Fibroblast of lung (primary cell): ENCODE measurements at regions not wholly inside any gene's neighbourhood (a gene's known extent, or its start where the extent isn't known, plus 50 kb on each side); places are given as distances from the start of the nearest gene placed in this dataset.

Experiments
- DNase-seq, 2 donors: peaks; one replicate each; pipeline versions ENCODE4 v3.0.0 to v3.0.0-alpha.2; 2010; ENCODE audit warnings: low read depth in 2 of 2
- H2AFZ ChIP-seq: 2 replicates; pipeline ENCODE4 v1.5.1; 2012; ENCODE audit warnings: low read length, control low read depth, inconsistent platforms
- H3K27ac ChIP-seq: 2 replicates; pipeline ENCODE4 v1.5.1; 2011; ENCODE audit warnings: low read length, control low read depth; ENCODE audit not compliant: insufficient read depth
- H3K27me3 ChIP-seq: 2 replicates; pipeline ENCODE4 v1.5.1; 2011; ENCODE audit warnings: mild to moderate bottlenecking, low read length; ENCODE audit not compliant: control insufficient read depth, insufficient read depth
- H3K36me3 ChIP-seq: 2 replicates; pipeline ENCODE4 v1.5.1; 2011; ENCODE audit warnings: low read length; ENCODE audit not compliant: control insufficient read depth, insufficient read depth
- H3K4me1 ChIP-seq: 2 replicates; pipeline ENCODE4 v1.5.1; 2011; ENCODE audit warnings: low read length; ENCODE audit not compliant: control insufficient read depth, insufficient read depth; ENCODE audit errors: extremely low read depth
- H3K4me2 ChIP-seq: 2 replicates; pipeline ENCODE4 v1.5.1; 2011; ENCODE audit warnings: low read length, control low read depth; ENCODE audit not compliant: insufficient read depth; ENCODE audit errors: extremely low read depth
- H3K4me3 ChIP-seq, 4 experiments: fragments of 200-600 bp in 1 of 4; sonication (generic) in 1 of 4; replicated peaks in 1 of 4; 2 replicates each; pipeline ENCODE4 v1.5.1; 2011 to 2016; ENCODE audit warnings: low read length in 4 of 4, low read depth in 3 of 4, mild to moderate bottlenecking in 3 of 4, control low read depth in 2 of 4, inconsistent platforms in 1 of 4, mixed read lengths in 1 of 4; ENCODE audit not compliant: insufficient read depth in 1 of 4; ENCODE audit errors: control extremely low read depth in 1 of 4
- H3K79me2 ChIP-seq: 2 replicates; pipeline ENCODE4 v1.5.1; 2012; ENCODE audit warnings: mild to moderate bottlenecking, low read length, inconsistent platforms; ENCODE audit not compliant: control insufficient read depth, insufficient read depth
- H3K9ac ChIP-seq: 2 replicates; pipeline ENCODE4 v1.5.1; 2011; ENCODE audit warnings: mild to moderate bottlenecking, low read length, control low read depth; ENCODE audit not compliant: insufficient read depth
- H3K9me3 ChIP-seq: 2 replicates; pipeline ENCODE4 v1.5.1; 2012; ENCODE audit warnings: low read depth, low read length; ENCODE audit not compliant: control insufficient read depth, insufficient read depth
- H4K20me1 ChIP-seq: 2 replicates; pipeline ENCODE4 v1.5.1; 2011; ENCODE audit warnings: low read length; ENCODE audit not compliant: control insufficient read depth, insufficient read depth; ENCODE audit errors: extremely low read depth
- CTCF ChIP-seq, 2 donors: IDR thresholded peaks in 1 of 2; conservative IDR thresholded peaks in 1 of 2; 1 replicate in 1 of 2; 2 replicates in 1 of 2; pipeline ENCODE4 v1.5.1; 2011 to 2012; ENCODE audit warnings: low read length in 2 of 2, control low read depth in 1 of 2, inconsistent platforms in 1 of 2, low read depth in 1 of 2, mild to moderate bottlenecking in 1 of 2
- EZH2 ChIP-seq: IDR thresholded peaks from 2 replicates; pipeline ENCODE4 v1.5.1; 2012; ENCODE audit warnings: low read length, control low read depth, mild to moderate bottlenecking; ENCODE audit errors: missing control alignments

- Histone ChIP-seq H3K27ac (no peak overlapping the region), H3K9me3 (no peaks in the 10 kb centered on the region), H3K4me1 (no peaks in the 10 kb centered on the region), H3K4me2 (no peak overlapping the region), H3K79me2 (no peaks in the 10 kb centered on the region), H3K36me3 (no peaks in the 10 kb centered on the region), H4K20me1 (no peaks in the 10 kb centered on the region), H2AFZ (no peak overlapping the region), H3K27me3 (no peaks in the 10 kb centered on the region), H3K9ac (no peak overlapping the region), H3K4me3 (no peak overlapping the region)
- DNase-seq = no peak
- no peak for TF ChIP-seq EZH2
- TF ChIP-seq CTCF (conservative IDR thresholded peaks at IDR 0.05 in 1 of 2, IDR thresholded peaks at IDR 0.05 in 1 of 2; ENCODE audit: low read depth in 1 of 2, low read length in 2 of 2) = no peak
Observed at GRCh38 chr10:128360783-128361182, 234.6 kb upstream of the MKI67 start.

- no peak overlapping the region for H2AFZ ChIP-seq
- TF ChIP-seq EZH2 (no peak), CTCF (conservative IDR thresholded peaks at IDR 0.05 in 1 of 2, IDR thresholded peaks at IDR 0.05 in 1 of 2; ENCODE audit: low read depth in 1 of 2, low read length in 2 of 2) (no peak)
- no peaks in the 10 kb centered on the region for H3K79me2 ChIP-seq
- no peaks in the 10 kb centered on the region for H3K4me1 ChIP-seq
- H3K36me3 ChIP-seq = no peaks in the 10 kb centered on the region
- H3K27ac ChIP-seq = no peak overlapping the region
- H3K27me3 ChIP-seq = no peaks in the 10 kb centered on the region
- H3K9me3 ChIP-seq = no peaks in the 10 kb centered on the region
- H3K4me3 ChIP-seq = no peak overlapping the region
- no peak overlapping the region for H3K4me2 ChIP-seq
- no peaks in the 10 kb centered on the region for H4K20me1 ChIP-seq
- DNase-seq = no peak
- H3K9ac ChIP-seq = no peak overlapping the region
Observed at GRCh38 chr10:128361487-128361886, 235.3 kb upstream of the MKI67 start.

DNA sequence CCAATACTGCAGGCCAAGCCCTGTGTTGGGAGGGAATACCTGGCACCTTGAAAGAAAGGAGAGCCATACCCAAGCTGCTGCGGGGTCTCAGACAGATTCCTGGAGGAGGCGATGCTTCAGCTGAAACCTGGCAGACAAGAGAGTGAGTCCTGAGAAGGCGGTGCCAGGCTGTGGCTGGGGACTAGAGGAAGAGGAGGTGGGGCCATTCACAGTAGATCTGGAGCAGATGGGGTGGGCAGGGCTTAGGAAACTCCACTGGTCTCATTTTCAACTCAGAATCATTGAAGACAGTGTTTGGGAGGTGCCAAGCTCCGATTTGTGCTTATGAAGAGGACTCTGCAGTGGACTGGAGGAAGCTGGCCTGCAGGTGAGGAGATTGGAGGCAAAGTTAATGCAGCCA, 236.3 kb upstream of the MKI67 start:
- Histone ChIP-seq H3K36me3 (no peaks in the 10 kb centered on the region), H3K9ac (no peak overlapping the region), H2AFZ (no peak overlapping the region), H4K20me1 (no peaks in the 10 kb centered on the region), H3K79me2 (no peaks in the 10 kb centered on the region), H3K27ac (no peak overlapping the region), H3K4me3 (no peak overlapping the region), H3K4me2 (no peak overlapping the region), H3K4me1 (no peaks in the 10 kb centered on the region), H3K9me3 (no peaks in the 10 kb centered on the region), H3K27me3 (no peaks in the 10 kb centered on the region)
- DNase-seq = no peak
- TF ChIP-seq CTCF (conservative IDR thresholded peaks at IDR 0.05 in 1 of 2, IDR thresholded peaks at IDR 0.05 in 1 of 2; ENCODE audit: low read depth in 1 of 2, low read length in 2 of 2) (no peak), EZH2 (no peak)
